Stimulated activated CD4-positive, alpha-beta T cell treated with anti-CD3 and anti-CD28 coated beads, Interleukin-1b, Interleukin-23, amount 100 ng/mL, for 1 hour (primary cell): ENCODE measurements at regions not wholly inside any gene's neighbourhood (a gene's known extent, or its start where the extent isn't known, plus 50 kb on each side); places are given as distances from the start of the nearest gene placed in this dataset.

ENCODE experiments used
- DNase-seq, 2 donors: peaks; one replicate each; pipeline ENCODE4 v3.0.0-alpha.2; 2020; ENCODE audit warnings: low read depth in 2 of 2

GRCh38 chr16:73599870-73600269, 551.9 kb upstream of the ZFHX3 start:
- no peak for DNase-seq

DNA sequence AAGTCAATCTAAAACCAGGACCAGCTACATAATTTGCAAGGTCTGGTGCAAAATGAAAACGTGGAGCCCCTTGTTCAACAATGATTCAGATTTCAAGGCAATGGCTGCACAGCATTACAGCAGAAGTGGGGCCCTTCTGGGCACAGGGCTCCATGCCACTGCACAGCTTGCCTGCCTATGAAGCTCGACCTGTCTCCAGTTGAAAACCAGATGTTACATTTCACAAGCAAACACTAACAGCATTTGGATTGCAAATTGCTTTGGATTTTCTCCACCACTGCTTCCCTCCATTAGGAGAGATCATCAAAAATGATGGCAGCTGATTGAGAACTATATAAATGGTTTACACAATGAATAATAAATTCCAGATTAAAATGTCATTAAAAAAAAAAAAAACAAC, 551.4 kb upstream of the ZFHX3 start:
- no peak for DNase-seq

DNA sequence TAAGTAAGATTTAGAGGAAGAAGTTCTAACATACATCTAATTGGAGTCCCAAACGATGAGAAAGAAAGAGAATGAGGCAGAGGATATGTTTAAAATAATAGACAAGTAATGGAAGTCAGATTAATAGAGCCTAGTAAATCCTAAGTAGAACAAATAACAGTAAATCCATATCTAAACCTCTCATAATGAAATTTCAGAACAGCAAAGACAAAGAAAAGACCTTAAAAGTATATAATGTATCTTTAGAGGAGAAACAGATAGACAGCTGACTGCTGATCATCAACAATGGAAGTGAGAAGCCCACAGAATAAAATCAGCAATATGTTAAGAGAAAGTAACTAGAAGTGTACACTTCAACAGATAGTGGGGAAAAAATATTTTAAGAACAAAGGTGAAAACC, 536.2 kb upstream of the ZFHX3 start:
- no peak for DNase-seq

- DNase-seq = no peak
Measured at GRCh38 chr16:73572135-73572828, 524.4 kb upstream of the ZFHX3 start.

GRCh38 chr16:73569266-73569980, 521.5 kb upstream of the ZFHX3 start:
- no peak for DNase-seq

DNA sequence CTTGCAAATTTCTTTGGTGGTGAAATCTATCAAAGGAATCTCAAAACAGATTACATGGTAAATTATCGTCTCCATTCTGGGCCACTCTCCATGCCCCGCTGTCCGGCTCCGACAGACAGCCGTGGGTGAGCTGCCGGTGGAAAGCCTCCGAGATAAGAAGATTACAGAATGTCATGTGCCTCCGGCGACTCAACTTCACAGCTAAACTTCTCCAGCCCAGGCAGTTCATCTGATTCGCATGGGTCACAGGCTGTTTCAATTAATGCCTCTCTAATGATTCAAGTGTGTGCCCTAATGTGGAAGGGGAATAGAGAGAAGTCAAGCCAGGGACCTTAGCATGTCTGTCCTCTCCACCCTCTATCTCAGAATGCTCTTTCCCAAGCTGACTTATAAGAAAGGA, 520.8 kb upstream of the ZFHX3 start:
- no peak for DNase-seq

- DNase-seq = no peak
Measured at GRCh38 chr16:73565925-73566324, 518.0 kb upstream of the ZFHX3 start.

DNA sequence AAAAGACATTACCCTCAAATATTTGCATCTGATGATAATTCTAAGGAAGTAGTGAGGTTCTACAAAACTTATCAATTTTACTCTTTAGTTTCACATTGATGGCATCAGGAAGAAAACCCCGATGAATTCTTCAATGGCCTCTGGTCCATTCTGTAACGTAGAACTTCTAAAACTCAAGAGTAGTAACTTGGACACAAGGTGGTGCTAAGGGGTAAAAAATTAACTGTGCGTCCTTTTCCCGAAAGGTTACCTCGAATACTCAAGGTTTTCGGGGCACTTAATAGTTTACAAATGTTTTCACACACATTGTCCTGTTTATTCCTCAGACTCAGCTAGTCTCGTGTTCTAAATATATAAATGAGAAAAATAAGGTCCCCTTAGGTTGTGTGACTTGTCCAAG, 517.3 kb upstream of the ZFHX3 start:
- no peak for DNase-seq

GRCh38 chr16:73563709-73564108, 515.8 kb upstream of the ZFHX3 start:
- no peak for DNase-seq

DNA sequence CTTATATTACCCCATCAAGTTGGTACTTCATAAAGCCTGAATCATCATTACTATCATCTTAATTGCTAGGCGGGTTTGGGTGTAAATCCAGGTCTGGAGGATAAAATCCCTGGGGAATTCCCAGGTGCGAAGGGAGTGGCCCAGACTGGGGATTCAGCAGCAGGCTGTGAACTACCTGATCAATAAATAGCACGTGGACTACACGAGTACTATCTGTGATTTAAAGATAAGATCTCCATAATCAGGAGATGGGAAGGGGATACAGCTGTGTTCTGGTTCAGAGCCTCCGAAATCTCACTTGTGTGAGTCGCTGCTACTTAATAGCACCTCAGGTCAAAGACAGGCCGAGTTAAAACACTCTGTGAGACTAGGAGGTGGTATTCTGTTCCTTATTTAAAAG, 512.6 kb upstream of the ZFHX3 start:
- DNase-seq = no peak

DNA sequence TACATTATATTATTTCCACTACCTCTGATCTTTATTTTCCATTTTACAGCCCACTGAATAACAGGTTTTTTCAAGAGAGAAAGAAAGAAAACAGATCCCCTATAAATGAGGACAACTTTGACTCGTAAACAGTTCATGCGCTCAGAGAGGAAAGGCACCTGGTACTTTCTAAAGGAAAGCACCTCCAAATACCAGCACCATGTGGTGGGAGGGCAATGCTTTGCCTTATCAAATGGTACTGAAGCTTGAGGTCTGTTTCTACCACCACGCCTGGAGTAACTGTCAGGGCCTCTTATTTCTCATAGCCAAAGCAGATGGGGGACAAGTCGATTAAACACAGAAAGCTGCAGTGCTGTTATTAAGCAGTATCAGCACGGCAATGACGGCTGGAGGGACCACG, 510.3 kb upstream of the ZFHX3 start:
- no peak for DNase-seq

DNA sequence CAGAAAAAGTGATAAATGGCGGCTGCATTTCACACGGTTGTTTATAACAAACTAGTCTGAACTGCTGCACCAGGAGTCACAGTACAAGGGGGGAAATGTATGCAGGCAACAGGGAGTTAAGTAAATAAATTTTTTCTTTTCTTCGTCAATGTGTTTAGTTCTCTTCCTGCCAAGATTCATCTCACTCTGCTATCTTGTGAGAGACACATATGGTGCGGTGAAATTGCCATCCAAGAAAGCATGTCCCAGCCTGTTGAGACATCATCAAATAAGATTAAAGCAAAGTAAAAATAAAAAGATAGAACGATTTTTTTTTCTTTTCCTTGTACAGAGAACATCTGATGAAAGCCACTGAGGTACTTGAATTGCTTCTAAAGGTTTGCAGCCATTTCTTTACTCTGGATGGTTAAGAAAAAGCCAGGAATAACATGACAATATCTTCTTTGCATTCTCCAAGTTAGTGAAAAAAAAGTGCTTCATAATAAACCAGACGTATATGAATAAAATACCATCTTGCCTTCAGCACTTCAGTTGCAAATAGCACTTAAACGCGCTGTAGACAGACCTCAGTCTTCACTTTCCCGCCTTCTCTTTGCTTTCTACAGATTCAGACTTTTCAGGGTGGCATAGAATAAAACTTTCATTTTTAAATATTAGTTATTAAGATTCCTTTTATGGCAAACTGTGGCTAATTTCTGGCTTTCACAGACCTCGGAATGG, 506.2 kb upstream of the ZFHX3 start:
- no peak for DNase-seq

DNA sequence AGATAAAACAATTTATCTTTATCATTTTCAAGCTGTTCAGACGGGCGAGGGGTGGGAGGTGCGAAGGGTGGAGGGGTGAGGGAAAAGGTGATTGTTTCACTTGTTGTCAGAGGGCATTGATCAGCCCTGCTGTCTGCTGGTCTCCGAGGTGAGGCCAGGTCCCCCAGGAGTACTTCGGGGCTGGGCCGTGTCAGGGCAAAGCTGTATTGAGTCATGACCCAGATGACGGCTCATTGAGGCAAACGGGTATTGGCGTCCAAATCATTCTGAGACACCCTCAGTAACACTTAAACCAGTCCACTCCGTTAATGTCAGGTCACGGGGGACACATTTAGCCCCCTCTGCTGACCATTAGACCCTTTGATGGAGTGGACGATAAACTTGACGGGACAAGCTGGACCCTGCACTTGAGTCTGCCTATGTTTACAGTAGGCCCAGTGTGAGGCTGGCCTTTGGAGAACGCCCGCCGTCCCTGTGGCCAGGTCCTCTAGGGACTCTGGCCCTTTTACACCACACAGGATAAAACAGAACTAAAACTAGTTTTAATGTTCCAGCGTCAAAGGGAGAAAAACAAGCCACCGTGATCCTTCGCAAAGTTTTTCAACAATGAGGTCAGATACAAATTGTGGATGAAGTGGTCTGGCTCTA, 502.2 kb upstream of the ZFHX3 start:
- DNase-seq = no peak

GRCh38 chr16:73547552-73548403, 499.9 kb upstream of the ZFHX3 start:
- DNase-seq = no peak

GRCh38 chr16:73546341-73546845, 498.5 kb upstream of the ZFHX3 start:
- no peak for DNase-seq

DNA sequence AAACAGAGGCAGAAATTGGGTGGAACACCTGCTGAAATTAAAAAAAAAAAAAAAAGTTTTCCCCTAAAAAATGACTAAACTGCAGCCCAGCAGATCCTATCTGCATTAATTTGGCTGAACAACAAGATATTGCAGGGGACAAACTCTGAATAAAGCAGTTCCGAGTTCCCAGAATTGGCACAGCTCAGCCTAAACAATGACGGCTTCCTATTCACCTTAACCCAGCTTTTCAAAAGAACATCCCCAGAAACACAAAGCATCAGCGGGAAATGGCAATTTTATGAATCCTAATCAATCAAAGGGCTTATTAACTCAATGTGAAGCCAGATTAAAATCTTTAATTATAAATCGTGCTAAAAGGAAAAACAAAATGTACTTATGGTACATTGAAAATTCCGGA, 497.8 kb upstream of the ZFHX3 start:
- no peak for DNase-seq

DNA sequence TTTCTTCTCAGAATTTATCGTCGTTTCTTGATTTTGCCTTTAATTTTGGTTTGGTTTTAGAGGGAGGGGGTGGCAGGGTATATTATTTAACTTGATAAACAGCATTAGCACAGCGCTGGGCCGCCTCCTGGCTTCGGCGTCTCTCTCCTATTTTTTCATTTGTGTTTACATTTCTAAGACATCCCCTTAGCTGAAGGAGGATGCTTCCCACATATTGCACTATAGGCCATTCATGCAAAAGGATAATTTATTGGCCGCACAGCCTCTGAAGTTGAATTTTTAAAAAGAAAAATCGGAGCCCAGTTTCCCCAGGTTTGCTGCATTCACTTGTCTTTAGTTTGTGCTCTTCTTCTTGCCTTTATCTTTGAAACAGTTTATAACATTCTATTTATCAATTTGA, 497.4 kb upstream of the ZFHX3 start:
- DNase-seq = no peak

- no peak for DNase-seq
Measured at GRCh38 chr16:73544826-73545225, 496.9 kb upstream of the ZFHX3 start.

DNA sequence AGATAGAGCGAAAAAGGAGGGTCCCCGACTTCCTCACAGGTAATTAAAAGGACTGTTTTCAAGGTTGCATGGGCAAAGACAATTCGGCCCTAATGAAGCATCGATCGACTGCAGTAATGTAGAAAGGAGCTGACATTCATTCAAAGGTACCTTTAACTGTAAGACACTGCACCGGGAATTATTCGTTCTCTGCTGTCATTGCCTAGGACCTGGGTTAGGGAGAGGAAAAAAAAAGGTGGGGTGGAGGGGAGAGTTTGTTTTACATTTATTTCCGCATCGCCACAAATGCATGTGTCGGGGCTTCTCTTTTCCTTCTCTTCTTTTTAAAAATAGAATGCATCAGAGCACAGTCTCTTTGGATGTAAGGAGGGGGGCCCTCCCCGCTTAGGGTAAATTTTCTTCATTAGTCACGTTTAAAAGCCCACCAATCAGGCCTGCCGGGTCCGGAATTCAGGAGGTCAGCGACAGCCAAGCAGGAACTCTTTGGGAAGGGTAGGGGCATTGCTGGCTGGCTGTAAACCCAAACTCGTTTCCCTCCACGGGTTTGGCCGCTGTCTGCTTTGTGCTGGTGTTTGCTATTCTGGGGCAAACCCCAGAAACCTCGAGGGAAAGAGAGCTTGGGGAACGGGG, 496.2 kb upstream of the ZFHX3 start:
- no peak for DNase-seq

DNA sequence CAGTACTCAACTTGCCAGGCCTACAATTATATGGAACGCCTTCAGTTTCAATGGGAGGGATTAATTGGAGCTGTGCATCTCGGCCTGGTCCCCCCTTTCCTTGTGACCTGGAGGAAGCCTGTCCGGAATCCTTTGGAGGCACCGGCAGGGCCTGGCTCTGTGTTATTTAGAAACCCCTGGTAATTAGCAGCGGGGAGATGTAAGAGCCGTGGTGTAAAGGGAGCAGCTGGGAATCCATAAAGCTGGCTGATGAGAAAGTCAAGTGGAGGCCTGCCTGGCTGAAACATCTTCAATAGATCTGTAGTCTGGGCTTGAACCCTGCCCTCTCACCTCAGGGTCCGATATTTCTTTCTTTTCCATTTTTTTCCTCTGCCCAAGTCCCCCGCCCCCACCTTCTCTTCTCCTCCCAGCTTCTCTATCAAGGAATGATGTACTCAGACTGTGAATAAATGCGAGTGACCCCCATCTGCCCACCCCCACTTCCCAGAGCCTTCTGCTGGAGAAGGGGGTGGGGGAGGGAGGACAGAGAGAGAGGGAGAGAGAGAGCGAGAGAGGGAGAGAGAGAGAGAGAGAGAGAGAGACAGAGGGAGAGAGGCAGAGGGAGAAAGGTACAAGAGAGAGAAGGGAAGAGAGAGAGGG, 495.5 kb upstream of the ZFHX3 start:
- DNase-seq = no peak
